Neural cell (in vitro differentiated cells): ENCODE measurements at regions not wholly inside any gene's neighbourhood (a gene's known extent, or its start where the extent isn't known, plus 50 kb on each side); places are given as distances from the start of the nearest gene placed in this dataset.

ENCODE experiments used
- POLR2AphosphoS5 ChIP-seq: IDR thresholded peaks from 2 replicates; pipeline ENCODE4 v1.6.1; 2012
- TF ChIP-seq, protein P1 (sequence below): fragments of 450-650 bp; IDR thresholded peaks from 2 replicates; pipeline ENCODE4 v1.5.1; 2014; ENCODE audit warnings: antibody characterized with exemption, mild to moderate bottlenecking, moderate library complexity; ENCODE audit not compliant: poor library complexity, severe bottlenecking

DNA sequence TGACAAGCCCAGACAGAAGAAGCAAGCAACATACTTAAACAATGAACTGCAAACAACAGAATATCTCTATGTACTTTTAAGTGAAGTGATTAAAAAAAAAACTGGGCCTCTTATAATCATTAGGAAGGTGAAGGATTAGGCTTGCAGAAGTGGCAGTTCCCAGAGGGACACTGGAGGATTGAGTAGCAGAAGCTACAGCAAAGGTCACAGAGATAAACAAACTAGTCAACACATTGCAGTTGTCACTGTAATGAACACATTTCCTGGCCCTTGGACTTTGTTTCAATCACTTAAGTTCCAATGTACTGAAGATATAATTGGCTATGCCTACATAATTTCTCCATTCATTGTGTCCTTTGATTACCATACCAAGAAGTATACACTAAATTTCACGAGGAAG lies 1498.8 kb downstream of the SLITRK5 start:
- no peak for TF ChIP-seq POLR2AphosphoS5
- TF ChIP-seq, protein P1, sequence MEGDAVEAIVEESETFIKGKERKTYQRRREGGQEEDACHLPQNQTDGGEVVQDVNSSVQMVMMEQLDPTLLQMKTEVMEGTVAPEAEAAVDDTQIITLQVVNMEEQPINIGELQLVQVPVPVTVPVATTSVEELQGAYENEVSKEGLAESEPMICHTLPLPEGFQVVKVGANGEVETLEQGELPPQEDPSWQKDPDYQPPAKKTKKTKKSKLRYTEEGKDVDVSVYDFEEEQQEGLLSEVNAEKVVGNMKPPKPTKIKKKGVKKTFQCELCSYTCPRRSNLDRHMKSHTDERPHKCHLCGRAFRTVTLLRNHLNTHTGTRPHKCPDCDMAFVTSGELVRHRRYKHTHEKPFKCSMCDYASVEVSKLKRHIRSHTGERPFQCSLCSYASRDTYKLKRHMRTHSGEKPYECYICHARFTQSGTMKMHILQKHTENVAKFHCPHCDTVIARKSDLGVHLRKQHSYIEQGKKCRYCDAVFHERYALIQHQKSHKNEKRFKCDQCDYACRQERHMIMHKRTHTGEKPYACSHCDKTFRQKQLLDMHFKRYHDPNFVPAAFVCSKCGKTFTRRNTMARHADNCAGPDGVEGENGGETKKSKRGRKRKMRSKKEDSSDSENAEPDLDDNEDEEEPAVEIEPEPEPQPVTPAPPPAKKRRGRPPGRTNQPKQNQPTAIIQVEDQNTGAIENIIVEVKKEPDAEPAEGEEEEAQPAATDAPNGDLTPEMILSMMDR = no peak
